CD4-positive, alpha-beta T cell (primary cell): ENCODE measurements at regions not wholly inside any gene's neighbourhood (a gene's known extent, or its start where the extent isn't known, plus 50 kb on each side); places are given as distances from the start of the nearest gene placed in this dataset.

Experiments used
- ATAC-seq: fragments of 200-7000 bp; cut with Tn5 transposase; one replicate; pipeline ENCODE4 v1.10.0; 2022; ENCODE audit warnings: mild to moderate bottlenecking; ENCODE audit not compliant: poor library complexity
- CTCF ChIA-PET: fragments of 350-600 bp; sonication (Branson Sonifier 250); formaldehyde crosslinking; loops from one replicate; lab custom pipeline; 2021; ENCODE audit warnings: antibody characterized with exemption, inconsistent platforms; lab: Charles Lee
- POLR2A ChIA-PET: fragments of 350-600 bp; sonication (Branson Sonifier 250); formaldehyde crosslinking; loops from one replicate; lab custom pipeline; 2021; ENCODE audit warnings: antibody characterized with exemption, inconsistent platforms; lab: Charles Lee
- DNase-seq, 14 experiments: peaks; one replicate each; pipeline ENCODE4 v3.0.0-alpha.2; 2013 to 2020; ENCODE audit warnings: mixed read lengths in 2 of 14
- H3K27ac ChIP-seq, 2 donors: one replicate each; pipeline versions ENCODE4 v1.5.1 to v1.7.0; 2013; ENCODE audit warnings: low read length in 2 of 2, low read depth in 1 of 2, mild to moderate bottlenecking in 1 of 2
- H3K27me3 ChIP-seq, 2 experiments: 1 replicate in 1 of 2; 2 replicates in 1 of 2; pipeline versions ENCODE4 v1.6.1 to v1.7.0; 2013; ENCODE audit warnings: low read length in 2 of 2, control low read depth in 1 of 2, mild to moderate bottlenecking in 1 of 2, moderate library complexity in 1 of 2; ENCODE audit not compliant: insufficient read depth in 2 of 2, control insufficient read depth in 1 of 2
- H3K36me3 ChIP-seq: one replicate; pipeline ENCODE4 v1.6.1; 2013; ENCODE audit warnings: low read length, control low read depth; ENCODE audit not compliant: insufficient read depth
- H3K4me1 ChIP-seq: one replicate; pipeline ENCODE4 v1.6.1; 2013; ENCODE audit warnings: low read length, control low read depth; ENCODE audit not compliant: insufficient read depth
- H3K4me3 ChIP-seq: one replicate; pipeline ENCODE4 v1.5.1; 2013; ENCODE audit warnings: mild to moderate bottlenecking, low read length, moderate library complexity
- H3K9me3 ChIP-seq, 2 experiments: 1 replicate in 1 of 2; 2 replicates in 1 of 2; pipeline versions ENCODE4 v1.6.1 to v1.7.0; 2013; ENCODE audit warnings: low read length in 2 of 2, mild to moderate bottlenecking in 2 of 2, control low read depth in 1 of 2, moderate library complexity in 1 of 2; ENCODE audit not compliant: control insufficient read depth in 1 of 2, insufficient read depth in 1 of 2
- H3K27ac Mint-ChIP-seq: one replicate; pipeline ENCODE4 v1.8.0; 2020; ENCODE audit warnings: mixed read lengths
- H3K27me3 Mint-ChIP-seq: one replicate; pipeline ENCODE4 v1.8.0; 2021; ENCODE audit warnings: mixed read lengths
- H3K36me3 Mint-ChIP-seq: one replicate; pipeline ENCODE4 v1.8.0; 2021; ENCODE audit warnings: low read depth, mixed read lengths
- H3K4me1 Mint-ChIP-seq: one replicate; pipeline ENCODE4 v1.8.0; 2021; ENCODE audit warnings: low read depth, mixed read lengths
- H3K4me3 Mint-ChIP-seq: one replicate; pipeline ENCODE4 v1.8.0; 2020; ENCODE audit warnings: mild to moderate bottlenecking, mixed read lengths
- H3K9me3 Mint-ChIP-seq: one replicate; pipeline ENCODE4 v1.8.0; 2020; ENCODE audit warnings: mixed read lengths
- intact Hi-C, 2 experiments: fragments of 100-400 bp; cut with DNase I in 1 of 2; cut with micrococcal nuclease in 1 of 2; formaldehyde crosslinking; loops; one replicate each; pipeline versions ENCODE4 v1.15.1 to v1.9.0; 2023 to 2025; cut with DNase I, micrococcal nuclease
- TF ChIP-seq, protein P1 (sequence below): fragments of 200-600 bp; IDR thresholded peaks from one replicate; pipeline ENCODE4 v1.8.0; 2022; ENCODE audit warnings: antibody characterized with exemption, mild to moderate bottlenecking

DNA sequence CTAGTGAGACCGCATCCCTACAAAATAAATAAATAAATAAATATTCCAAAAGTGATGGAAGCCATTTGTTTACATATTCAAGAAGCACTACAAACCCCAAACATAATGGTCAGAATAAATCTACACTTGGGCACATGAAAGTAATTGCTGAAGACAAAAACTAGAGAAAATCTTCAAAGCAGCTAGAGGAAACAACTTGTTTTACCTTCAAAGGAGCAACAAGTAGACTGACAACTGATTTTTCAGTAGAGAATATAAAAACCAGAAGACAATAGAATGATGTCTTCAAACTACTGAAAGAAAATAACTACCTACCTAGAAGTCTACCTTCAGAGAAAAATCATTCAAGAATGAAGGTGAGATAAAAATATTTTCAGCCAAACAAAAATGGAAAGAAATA lies 89.4 kb downstream of the TPRA1 start:
- no peak for ATAC-seq
- ChIA-PET POLR2A (no interaction called here), CTCF (no interaction called here)
- TF ChIP-seq, protein P1, sequence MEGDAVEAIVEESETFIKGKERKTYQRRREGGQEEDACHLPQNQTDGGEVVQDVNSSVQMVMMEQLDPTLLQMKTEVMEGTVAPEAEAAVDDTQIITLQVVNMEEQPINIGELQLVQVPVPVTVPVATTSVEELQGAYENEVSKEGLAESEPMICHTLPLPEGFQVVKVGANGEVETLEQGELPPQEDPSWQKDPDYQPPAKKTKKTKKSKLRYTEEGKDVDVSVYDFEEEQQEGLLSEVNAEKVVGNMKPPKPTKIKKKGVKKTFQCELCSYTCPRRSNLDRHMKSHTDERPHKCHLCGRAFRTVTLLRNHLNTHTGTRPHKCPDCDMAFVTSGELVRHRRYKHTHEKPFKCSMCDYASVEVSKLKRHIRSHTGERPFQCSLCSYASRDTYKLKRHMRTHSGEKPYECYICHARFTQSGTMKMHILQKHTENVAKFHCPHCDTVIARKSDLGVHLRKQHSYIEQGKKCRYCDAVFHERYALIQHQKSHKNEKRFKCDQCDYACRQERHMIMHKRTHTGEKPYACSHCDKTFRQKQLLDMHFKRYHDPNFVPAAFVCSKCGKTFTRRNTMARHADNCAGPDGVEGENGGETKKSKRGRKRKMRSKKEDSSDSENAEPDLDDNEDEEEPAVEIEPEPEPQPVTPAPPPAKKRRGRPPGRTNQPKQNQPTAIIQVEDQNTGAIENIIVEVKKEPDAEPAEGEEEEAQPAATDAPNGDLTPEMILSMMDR, result no peak
- H3K4me3 Mint-ChIP-seq, result no peak overlapping the region
- H3K27me3 ChIP-seq, result peaks cover 5 to 7% of the 10 kb centered on the region in 2 experiments
- DNase-seq, result no peak
- no peaks in the 10 kb centered on the region for H3K4me1 ChIP-seq
- H3K4me1 Mint-ChIP-seq, result no peaks in the 10 kb centered on the region
- H3K4me3 ChIP-seq, result no peak overlapping the region
- peaks cover 49% of the 10 kb centered on the region for H3K27me3 Mint-ChIP-seq
- intact Hi-C loops, result no loop called here
- H3K9me3 ChIP-seq, result peaks cover 9 to 13% of the 10 kb centered on the region in 2 experiments
- H3K9me3 Mint-ChIP-seq, result peaks cover 12% of the 10 kb centered on the region
- H3K36me3 Mint-ChIP-seq, result peaks cover 5% of the 10 kb centered on the region
- no peaks in the 10 kb centered on the region for H3K36me3 ChIP-seq
- no peak overlapping the region for H3K27ac ChIP-seq
- H3K27ac Mint-ChIP-seq, result no peak overlapping the region

DNA sequence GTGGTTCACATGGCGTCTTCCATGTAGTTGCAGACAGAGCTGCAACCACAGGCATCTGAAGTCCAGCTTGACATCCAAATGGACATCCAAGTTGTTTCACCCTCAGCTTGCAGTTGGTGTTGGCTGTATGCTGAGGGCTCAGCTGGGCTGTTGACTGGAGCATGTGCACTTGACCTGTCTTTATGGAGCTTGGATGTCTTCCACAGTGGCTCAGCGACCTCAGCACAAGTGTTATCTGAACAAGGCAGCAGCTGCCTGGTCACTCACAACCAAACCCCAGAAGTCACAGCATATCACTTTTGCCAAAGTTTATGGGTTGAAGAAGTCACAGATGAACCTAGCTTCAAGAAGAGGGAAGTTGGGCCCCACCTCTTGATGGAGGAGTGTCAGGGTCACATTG lies 92.9 kb downstream of the TPRA1 start:
- Histone ChIP-seq H3K9me3 (peaks cover 4 to 13% of the 10 kb centered on the region in 2 experiments), H3K36me3 (no peaks in the 10 kb centered on the region), H3K4me3 (no peak overlapping the region), H3K4me1 (no peaks in the 10 kb centered on the region), H3K27me3 (peaks cover 5 to 7% of the 10 kb centered on the region in 2 experiments), H3K27ac (no peak overlapping the region)
- no peak overlapping the region for H3K4me3 Mint-ChIP-seq
- H3K36me3 Mint-ChIP-seq, result peaks cover 3% of the 10 kb centered on the region
- CTCF ChIA-PET, result no interaction called here
- no peak overlapping the region for H3K27ac Mint-ChIP-seq
- peaks cover 28% of the 10 kb centered on the region for H3K27me3 Mint-ChIP-seq
- DNase-seq (no peak), ATAC-seq (no peak)
- TF ChIP-seq, protein P1, result no peak
- POLR2A ChIA-PET, result no interaction called here
- H3K9me3 Mint-ChIP-seq, result peaks cover 9% of the 10 kb centered on the region
- intact Hi-C loops, result no loop called here
- no peaks in the 10 kb centered on the region for H3K4me1 Mint-ChIP-seq

DNA sequence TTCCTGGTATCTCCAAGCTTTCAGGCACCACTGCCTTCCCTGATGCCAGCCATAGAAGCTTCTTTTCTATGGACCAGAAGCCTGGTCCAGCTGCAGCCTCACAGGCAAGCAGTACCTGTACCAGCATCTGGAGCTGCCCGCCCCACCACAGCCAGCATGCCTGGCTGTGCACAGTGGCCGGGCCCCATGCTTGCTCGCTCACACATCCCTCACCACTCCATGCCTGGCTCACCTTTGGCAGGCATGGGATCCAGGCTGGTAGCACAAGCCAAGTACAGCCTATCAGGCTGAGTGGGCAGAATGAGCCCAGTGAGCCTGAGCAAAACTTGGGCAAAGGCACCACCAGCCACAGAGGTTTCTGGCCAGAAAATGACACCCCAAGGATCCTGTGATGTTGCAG lies 93.4 kb downstream of the TPRA1 start:
- Mint-ChIP-seq H3K27ac (no peak overlapping the region), H3K9me3 (peaks cover 8% of the 10 kb centered on the region), H3K36me3 (no peaks in the 10 kb centered on the region), H3K27me3 (peaks cover 25% of the 10 kb centered on the region), H3K4me1 (no peaks in the 10 kb centered on the region), H3K4me3 (no peak overlapping the region)
- Histone ChIP-seq H3K4me1 (no peaks in the 10 kb centered on the region), H3K27me3 (peaks cover 5 to 7% of the 10 kb centered on the region in 2 experiments), H3K9me3 (peaks cover 4 to 13% of the 10 kb centered on the region in 2 experiments), H3K36me3 (no peaks in the 10 kb centered on the region), H3K4me3 (no peak overlapping the region), H3K27ac (no peak overlapping the region)
- ChIA-PET POLR2A (no interaction called here), CTCF (no interaction called here)
- intact Hi-C loops, result no loop called here
- no peak for ATAC-seq
- no peak for DNase-seq
- TF ChIP-seq, protein P1, result no peak
